ENCODE measurements at regions not wholly inside any gene's neighbourhood (a gene's known extent, or its start where the extent isn't known, plus 50 kb on each side); places are given as distances from the start of the nearest gene placed in this dataset.

DNA sequence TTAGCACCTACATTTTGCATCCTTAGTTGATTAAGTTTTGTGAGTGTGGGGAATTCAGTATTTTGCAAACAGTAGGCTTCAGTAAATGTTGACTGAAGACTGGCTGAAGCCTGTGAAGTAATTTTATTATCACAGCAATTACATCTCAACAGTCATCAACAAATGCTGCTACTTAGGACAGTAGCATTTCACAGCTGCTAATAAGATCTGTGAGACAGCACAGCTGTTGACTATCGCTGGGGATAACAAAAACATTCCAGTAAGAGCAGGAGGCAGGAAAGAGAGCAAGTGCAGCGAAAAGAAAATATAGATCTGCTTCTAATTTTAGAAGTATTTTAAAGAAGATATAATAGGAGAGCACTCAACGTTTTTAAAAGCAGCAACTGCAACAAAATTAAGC, 117.3 kb upstream of the FGF10 start:
- Histone ChIP-seq H3K36me3 (ENCODE audit: insufficient read depth, low read length) (no peaks in the 10 kb centered on the region), H3K27ac (ENCODE audit: low read depth, low read length) (no peak overlapping the region), H3K27me3 (ENCODE audit: insufficient read depth, low read length) (no peaks in the 10 kb centered on the region), H2AFZ (ENCODE audit: low read length, unreplicated experiment) (no peak overlapping the region), H3K4me3 (ENCODE audit: low read depth, low read length) (no peak overlapping the region), H3K4me1 (ENCODE audit: control insufficient read depth, insufficient read depth, low read length, unreplicated experiment) (no peaks in the 10 kb centered on the region), H3K79me2 (ENCODE audit: control insufficient read depth, insufficient read depth, low read length, unreplicated experiment) (no peaks in the 10 kb centered on the region)

GRCh38 chr5:44499381-44499780, 110.2 kb upstream of the FGF10 start:
- H3K4me3 ChIP-seq (ENCODE audit: low read depth, low read length): no peak overlapping the region
- H3K36me3 ChIP-seq (ENCODE audit: insufficient read depth, low read length): no peaks in the 10 kb centered on the region
- no peaks in the 10 kb centered on the region for H3K79me2 ChIP-seq (ENCODE audit: control insufficient read depth, insufficient read depth, low read length, unreplicated experiment)
- H3K27me3 ChIP-seq (ENCODE audit: insufficient read depth, low read length): no peaks in the 10 kb centered on the region
- H3K27ac ChIP-seq (ENCODE audit: low read depth, low read length): no peak overlapping the region
- no peak overlapping the region for H2AFZ ChIP-seq (ENCODE audit: low read length, unreplicated experiment)
- H3K4me1 ChIP-seq (ENCODE audit: control insufficient read depth, insufficient read depth, low read length, unreplicated experiment): no peaks in the 10 kb centered on the region

DNA sequence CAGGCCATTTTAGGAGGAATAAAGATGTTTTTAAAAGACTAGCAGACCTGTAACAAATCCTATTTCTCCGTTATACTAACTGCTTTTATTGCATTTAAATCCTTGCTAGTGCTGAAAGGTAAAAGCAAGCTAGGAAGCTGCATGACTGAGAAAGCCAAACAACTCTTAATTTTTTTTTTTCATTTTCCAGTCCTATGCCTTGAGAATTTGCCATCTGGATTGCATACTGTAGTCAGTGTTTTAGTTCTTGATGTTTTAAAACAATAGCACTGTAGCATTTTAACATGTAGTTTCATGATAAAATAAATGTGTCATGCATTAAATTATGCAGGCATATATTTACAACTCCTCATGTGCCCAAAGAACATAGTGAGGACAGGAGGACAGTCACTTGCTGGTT, 108.4 kb upstream of the FGF10 start:
- Histone ChIP-seq H3K36me3 (ENCODE audit: insufficient read depth, low read length) (no peaks in the 10 kb centered on the region), H3K4me3 (ENCODE audit: low read depth, low read length) (no peak overlapping the region), H2AFZ (ENCODE audit: low read length, unreplicated experiment) (no peak overlapping the region), H3K27ac (ENCODE audit: low read depth, low read length) (no peak overlapping the region), H3K4me1 (ENCODE audit: control insufficient read depth, insufficient read depth, low read length, unreplicated experiment) (no peaks in the 10 kb centered on the region), H3K79me2 (ENCODE audit: control insufficient read depth, insufficient read depth, low read length, unreplicated experiment) (no peaks in the 10 kb centered on the region), H3K27me3 (ENCODE audit: insufficient read depth, low read length) (no peaks in the 10 kb centered on the region)

GRCh38 chr5:44495280-44495679, 106.1 kb upstream of the FGF10 start:
- H3K79me2 ChIP-seq (ENCODE audit: control insufficient read depth, insufficient read depth, low read length, unreplicated experiment): no peaks in the 10 kb centered on the region
- H3K4me1 ChIP-seq (ENCODE audit: control insufficient read depth, insufficient read depth, low read length, unreplicated experiment): no peaks in the 10 kb centered on the region
- H2AFZ ChIP-seq (ENCODE audit: low read length, unreplicated experiment): no peak overlapping the region
- no peaks in the 10 kb centered on the region for H3K27me3 ChIP-seq (ENCODE audit: insufficient read depth, low read length)
- no peak overlapping the region for H3K27ac ChIP-seq (ENCODE audit: low read depth, low read length)
- H3K36me3 ChIP-seq (ENCODE audit: insufficient read depth, low read length): no peaks in the 10 kb centered on the region
- no peak overlapping the region for H3K4me3 ChIP-seq (ENCODE audit: low read depth, low read length)

GRCh38 chr5:44489759-44490158, 100.5 kb upstream of the FGF10 start:
- no peaks in the 10 kb centered on the region for H3K4me1 ChIP-seq (ENCODE audit: control insufficient read depth, insufficient read depth, low read length, unreplicated experiment)
- H2AFZ ChIP-seq (ENCODE audit: low read length, unreplicated experiment): no peak overlapping the region
- H3K27ac ChIP-seq (ENCODE audit: low read depth, low read length): no peak overlapping the region

GRCh38 chr5:44486591-44486990, 97.4 kb upstream of the FGF10 start:
- Histone ChIP-seq H2AFZ (ENCODE audit: low read length, unreplicated experiment) (no peak overlapping the region), H3K4me1 (ENCODE audit: control insufficient read depth, insufficient read depth, low read length, unreplicated experiment) (no peaks in the 10 kb centered on the region), H3K4me3 (ENCODE audit: low read depth, low read length) (no peak overlapping the region), H3K79me2 (ENCODE audit: control insufficient read depth, insufficient read depth, low read length, unreplicated experiment) (no peaks in the 10 kb centered on the region), H3K27ac (ENCODE audit: low read depth, low read length) (no peak overlapping the region), H3K27me3 (ENCODE audit: insufficient read depth, low read length) (no peaks in the 10 kb centered on the region), H3K36me3 (ENCODE audit: insufficient read depth, low read length) (no peaks in the 10 kb centered on the region)

More at GRCh38 chr5:44489759-44490158, 100.5 kb upstream of the FGF10 start:
- Histone ChIP-seq H3K36me3 (ENCODE audit: insufficient read depth, low read length) (no peaks in the 10 kb centered on the region), H3K27me3 (ENCODE audit: insufficient read depth, low read length) (no peaks in the 10 kb centered on the region), H3K79me2 (ENCODE audit: control insufficient read depth, insufficient read depth, low read length, unreplicated experiment) (no peaks in the 10 kb centered on the region), H3K4me3 (ENCODE audit: low read depth, low read length) (no peak overlapping the region)

DNA sequence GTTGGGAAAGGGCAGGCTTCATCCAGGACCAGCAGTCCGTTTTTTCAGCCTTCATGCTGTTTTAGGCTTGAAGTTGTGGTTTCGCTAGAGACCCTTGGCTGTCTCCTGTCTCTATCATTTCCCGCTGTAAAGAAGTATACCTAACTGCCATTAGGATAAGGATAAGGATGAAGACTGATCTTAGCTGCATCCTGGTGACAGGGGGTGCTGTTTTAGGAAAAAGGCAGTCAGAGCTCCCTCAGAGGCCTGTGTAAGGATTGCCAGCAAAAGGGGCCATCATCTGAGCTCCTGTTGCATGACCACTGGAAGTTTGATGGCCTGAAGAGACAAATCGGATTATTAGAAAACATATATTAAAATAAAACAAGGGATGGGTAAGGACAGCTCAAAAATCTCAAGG, 64.8 kb upstream of the FGF10 start:
- no peak overlapping the region for H2AFZ ChIP-seq (ENCODE audit: low read length, unreplicated experiment)
- H3K4me1 ChIP-seq (ENCODE audit: control insufficient read depth, insufficient read depth, low read length, unreplicated experiment): no peaks in the 10 kb centered on the region
- no peaks in the 10 kb centered on the region for H3K36me3 ChIP-seq (ENCODE audit: insufficient read depth, low read length)
- no peaks in the 10 kb centered on the region for H3K79me2 ChIP-seq (ENCODE audit: control insufficient read depth, insufficient read depth, low read length, unreplicated experiment)
- H3K27ac ChIP-seq (ENCODE audit: low read depth, low read length): no peak overlapping the region
- no peaks in the 10 kb centered on the region for H3K27me3 ChIP-seq (ENCODE audit: insufficient read depth, low read length)
- no peak overlapping the region for H3K4me3 ChIP-seq (ENCODE audit: low read depth, low read length)

DNA sequence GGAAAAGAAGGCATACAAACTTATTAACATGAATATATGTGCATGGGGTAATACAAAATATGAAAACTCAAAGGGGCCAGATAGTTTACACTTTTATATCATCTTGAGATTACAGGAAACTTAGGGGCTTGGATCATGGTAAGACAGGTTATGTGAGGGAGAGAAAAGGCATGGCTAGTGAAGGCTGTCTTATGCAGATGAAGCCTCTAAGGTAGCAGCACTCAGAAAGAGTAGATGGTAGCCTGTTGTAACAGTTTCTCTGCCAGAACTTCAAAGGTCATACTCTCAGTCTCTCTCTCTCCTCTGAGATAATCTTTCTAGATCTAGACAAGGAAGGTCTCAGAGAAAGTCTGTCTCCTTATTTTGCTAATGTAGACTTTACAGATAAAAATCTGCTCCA, 57.2 kb upstream of the FGF10 start:
- H3K4me1 ChIP-seq (ENCODE audit: control insufficient read depth, insufficient read depth, low read length, unreplicated experiment): no peaks in the 10 kb centered on the region
- no peak overlapping the region for H3K4me3 ChIP-seq (ENCODE audit: low read depth, low read length)

GRCh38 chr5:44443172-44443571, 54.0 kb upstream of the FGF10 start:
- Histone ChIP-seq H3K27me3 (ENCODE audit: insufficient read depth, low read length) (peaks cover 6% of the 10 kb centered on the region; the same call in 1 of the 2 replicates), H3K79me2 (ENCODE audit: control insufficient read depth, insufficient read depth, low read length, unreplicated experiment) (no peaks in the 10 kb centered on the region), H3K27ac (ENCODE audit: low read depth, low read length) (no peak overlapping the region), H2AFZ (ENCODE audit: low read length, unreplicated experiment) (no peak overlapping the region), H3K4me3 (ENCODE audit: low read depth, low read length) (no peak overlapping the region), H3K36me3 (ENCODE audit: insufficient read depth, low read length) (no peaks in the 10 kb centered on the region), H3K4me1 (ENCODE audit: control insufficient read depth, insufficient read depth, low read length, unreplicated experiment) (no peaks in the 10 kb centered on the region)

More for the DNA sequence above, 57.2 kb upstream of the FGF10 start:
- Histone ChIP-seq H2AFZ (ENCODE audit: low read length, unreplicated experiment) (no peak overlapping the region), H3K27ac (ENCODE audit: low read depth, low read length) (no peak overlapping the region), H3K27me3 (ENCODE audit: insufficient read depth, low read length) (no peaks in the 10 kb centered on the region), H3K79me2 (ENCODE audit: control insufficient read depth, insufficient read depth, low read length, unreplicated experiment) (no peaks in the 10 kb centered on the region), H3K36me3 (ENCODE audit: insufficient read depth, low read length) (no peaks in the 10 kb centered on the region)

GRCh38 chr5:44441460-44441859, 52.2 kb upstream of the FGF10 start:
- H3K27me3 ChIP-seq (ENCODE audit: insufficient read depth, low read length): peaks cover 13% of the 10 kb centered on the region; the same call in 1 of the 2 replicates
- no peaks in the 10 kb centered on the region for H3K36me3 ChIP-seq (ENCODE audit: insufficient read depth, low read length)
- no peak overlapping the region for H2AFZ ChIP-seq (ENCODE audit: low read length, unreplicated experiment)
- no peaks in the 10 kb centered on the region for H3K4me1 ChIP-seq (ENCODE audit: control insufficient read depth, insufficient read depth, low read length, unreplicated experiment)
- no peak overlapping the region for H3K4me3 ChIP-seq (ENCODE audit: low read depth, low read length)
- no peak overlapping the region for H3K27ac ChIP-seq (ENCODE audit: low read depth, low read length)
- H3K79me2 ChIP-seq (ENCODE audit: control insufficient read depth, insufficient read depth, low read length, unreplicated experiment): no peaks in the 10 kb centered on the region

DNA sequence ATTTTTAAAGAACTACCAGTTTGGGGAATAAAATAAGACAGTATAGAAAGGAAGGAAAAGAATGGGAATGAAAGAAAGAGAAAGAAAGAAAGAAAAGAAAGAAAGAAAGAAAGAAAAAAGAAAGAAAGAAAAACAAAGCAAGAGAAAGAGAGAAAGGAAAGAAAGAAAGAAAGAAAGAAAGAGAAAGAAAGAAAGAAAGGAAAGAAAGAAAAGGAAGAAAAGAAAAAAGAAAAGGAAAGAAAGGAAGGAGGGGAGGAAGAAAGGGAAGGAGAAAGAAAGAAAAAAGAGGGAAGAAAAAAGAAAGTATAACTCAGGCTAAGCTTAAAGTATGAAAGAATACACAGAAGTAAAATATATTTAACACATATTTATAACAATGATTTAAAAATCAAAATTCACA, 51.0 kb upstream of the FGF10 start:
- Histone ChIP-seq H3K79me2 (ENCODE audit: control insufficient read depth, insufficient read depth, low read length, unreplicated experiment) (no peaks in the 10 kb centered on the region), H3K36me3 (ENCODE audit: insufficient read depth, low read length) (no peaks in the 10 kb centered on the region), H3K27ac (ENCODE audit: low read depth, low read length) (no peak overlapping the region), H3K4me3 (ENCODE audit: low read depth, low read length) (no peak overlapping the region), H3K27me3 (ENCODE audit: insufficient read depth, low read length) (peaks cover 13% of the 10 kb centered on the region; the same call in 1 of the 2 replicates), H2AFZ (ENCODE audit: low read length, unreplicated experiment) (no peak overlapping the region), H3K4me1 (ENCODE audit: control insufficient read depth, insufficient read depth, low read length, unreplicated experiment) (no peaks in the 10 kb centered on the region)

Data from ACC112 (cell line).